AG04450 (cell line): ENCODE measurements at regions not wholly inside any gene's neighbourhood (a gene's known extent, or its start where the extent isn't known, plus 50 kb on each side); places are given as distances from the start of the nearest gene placed in this dataset.

Experiments used
- CTCF ChIA-PET: fragments of 300-600, 350-600 bp; formaldehyde crosslinking; extraction: SDS; loops from one replicate; lab custom pipeline; 2022; ENCODE audit warnings: antibody characterized with exemption, inconsistent platforms; lab: Charles Lee
- POLR2A ChIA-PET: fragments of 350-600 bp; formaldehyde crosslinking; extraction: SDS; loops from one replicate; lab custom pipeline; 2021; ENCODE audit warnings: antibody characterized with exemption, inconsistent platforms; lab: Yijun Ruan, JAX
- DNase-seq: peaks from one replicate; pipeline ENCODE4 v3.0.0-alpha.2; 2011; ENCODE audit warnings: low read depth, low spot score
- H3K27ac ChIP-seq: one replicate; pipeline ENCODE4 v1.5.1; 2012; ENCODE audit warnings: low read depth, low read length, control low read depth
- H3K27me3 ChIP-seq: one replicate; pipeline ENCODE4 v1.6.0; 2012; ENCODE audit warnings: low read length; ENCODE audit not compliant: control insufficient read depth, insufficient read depth
- H3K4me3 ChIP-seq: 2 replicates; pipeline ENCODE4 v1.5.1; 2011; ENCODE audit warnings: mild to moderate bottlenecking, low read depth, low read length, control low read depth
- H3K9me3 ChIP-seq: 2 replicates; pipeline ENCODE4 v1.5.1; 2012; ENCODE audit warnings: low read length; ENCODE audit not compliant: control insufficient read depth, insufficient read depth
- TF ChIP-seq, protein P1 (sequence below): IDR thresholded peaks from 2 replicates; pipeline ENCODE4 v1.5.1; 2011; ENCODE audit warnings: low read depth, low read length, control low read depth, inconsistent platforms

DNA sequence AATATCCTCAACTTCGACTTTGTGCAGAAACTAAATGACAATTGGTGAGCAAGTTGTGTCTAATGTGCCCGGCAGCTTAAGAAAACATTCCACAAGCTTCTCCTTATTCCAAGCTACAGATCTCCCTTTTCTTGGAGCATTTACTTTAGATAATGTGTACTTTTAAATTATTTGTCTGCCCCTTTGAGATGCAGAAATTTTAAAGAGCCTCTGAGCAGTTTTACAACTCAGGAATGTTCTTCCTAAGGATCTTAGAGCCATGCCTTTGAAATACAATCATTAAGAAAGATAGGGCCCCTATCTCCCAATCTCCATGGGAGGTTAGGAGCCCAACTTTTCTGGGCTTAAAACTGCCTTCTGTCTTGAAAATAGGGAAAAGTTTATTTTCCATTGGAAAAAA, 723.7 kb upstream of the COX7C start:
- Histone ChIP-seq H3K27me3 (no peaks in the 10 kb centered on the region), H3K27ac (no peak overlapping the region), H3K4me3 (no peak overlapping the region), H3K9me3 (no peaks in the 10 kb centered on the region; the same call in 1 of the 2 replicates)
- ChIA-PET POLR2A (no interaction called here), CTCF (no interaction called here)
- TF ChIP-seq, protein P1, sequence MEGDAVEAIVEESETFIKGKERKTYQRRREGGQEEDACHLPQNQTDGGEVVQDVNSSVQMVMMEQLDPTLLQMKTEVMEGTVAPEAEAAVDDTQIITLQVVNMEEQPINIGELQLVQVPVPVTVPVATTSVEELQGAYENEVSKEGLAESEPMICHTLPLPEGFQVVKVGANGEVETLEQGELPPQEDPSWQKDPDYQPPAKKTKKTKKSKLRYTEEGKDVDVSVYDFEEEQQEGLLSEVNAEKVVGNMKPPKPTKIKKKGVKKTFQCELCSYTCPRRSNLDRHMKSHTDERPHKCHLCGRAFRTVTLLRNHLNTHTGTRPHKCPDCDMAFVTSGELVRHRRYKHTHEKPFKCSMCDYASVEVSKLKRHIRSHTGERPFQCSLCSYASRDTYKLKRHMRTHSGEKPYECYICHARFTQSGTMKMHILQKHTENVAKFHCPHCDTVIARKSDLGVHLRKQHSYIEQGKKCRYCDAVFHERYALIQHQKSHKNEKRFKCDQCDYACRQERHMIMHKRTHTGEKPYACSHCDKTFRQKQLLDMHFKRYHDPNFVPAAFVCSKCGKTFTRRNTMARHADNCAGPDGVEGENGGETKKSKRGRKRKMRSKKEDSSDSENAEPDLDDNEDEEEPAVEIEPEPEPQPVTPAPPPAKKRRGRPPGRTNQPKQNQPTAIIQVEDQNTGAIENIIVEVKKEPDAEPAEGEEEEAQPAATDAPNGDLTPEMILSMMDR, result no peak
- no peak for DNase-seq

DNA sequence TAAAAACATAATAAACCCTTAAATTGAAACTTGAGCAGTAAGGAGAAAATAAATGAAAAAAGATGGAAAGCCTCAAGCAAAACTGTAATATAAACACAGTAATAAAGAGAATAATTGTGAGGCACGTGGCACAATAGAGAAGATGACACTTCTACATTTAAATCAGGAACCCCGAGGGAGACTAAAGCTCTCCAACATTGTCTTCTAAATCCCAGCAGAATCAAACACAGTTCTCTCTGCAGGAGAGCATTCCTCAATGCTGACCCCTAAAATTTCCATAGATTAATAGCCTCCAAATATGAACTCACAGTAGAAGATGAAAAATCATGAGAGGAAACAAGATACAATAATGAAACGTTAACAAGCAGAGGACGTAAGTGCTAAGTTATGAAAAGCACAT, 721.2 kb upstream of the COX7C start:
- H3K4me3 ChIP-seq, result no peak overlapping the region
- no peak overlapping the region for H3K27ac ChIP-seq
- H3K27me3 ChIP-seq, result no peaks in the 10 kb centered on the region
- TF ChIP-seq, protein P1, result no peak
- CTCF ChIA-PET, result no interaction called here
- POLR2A ChIA-PET, result no interaction called here
- DNase-seq, result no peak
- no peaks in the 10 kb centered on the region; the same call in 1 of the 2 replicates for H3K9me3 ChIP-seq

DNA sequence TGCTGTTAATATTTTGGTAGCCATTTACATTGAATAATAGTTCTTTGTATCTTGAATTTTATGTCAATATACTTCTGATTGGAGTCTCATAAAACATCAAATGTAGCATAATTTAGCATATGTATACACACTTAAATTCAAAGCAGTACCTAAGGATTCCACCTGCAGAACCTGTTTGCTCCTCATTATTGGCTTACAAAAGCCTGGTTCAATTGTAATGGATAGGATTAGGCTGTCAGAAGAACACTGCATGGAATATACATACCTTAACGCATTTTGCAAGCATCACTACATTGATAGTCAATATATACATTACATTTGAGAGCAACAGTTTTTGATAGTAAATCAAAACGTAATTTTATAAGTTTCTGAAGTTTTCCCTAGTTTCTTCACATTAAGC, 711.3 kb upstream of the COX7C start:
- POLR2A ChIA-PET, result no interaction called here
- no peak overlapping the region for H3K4me3 ChIP-seq
- H3K27ac ChIP-seq, result no peak overlapping the region
- TF ChIP-seq, protein P1, result no peak
- no peaks in the 10 kb centered on the region for H3K27me3 ChIP-seq
- peaks cover 17% of the 10 kb centered on the region; the same call in 1 of the 2 replicates for H3K9me3 ChIP-seq
- no peak for DNase-seq
- CTCF ChIA-PET, result no interaction called here

DNA sequence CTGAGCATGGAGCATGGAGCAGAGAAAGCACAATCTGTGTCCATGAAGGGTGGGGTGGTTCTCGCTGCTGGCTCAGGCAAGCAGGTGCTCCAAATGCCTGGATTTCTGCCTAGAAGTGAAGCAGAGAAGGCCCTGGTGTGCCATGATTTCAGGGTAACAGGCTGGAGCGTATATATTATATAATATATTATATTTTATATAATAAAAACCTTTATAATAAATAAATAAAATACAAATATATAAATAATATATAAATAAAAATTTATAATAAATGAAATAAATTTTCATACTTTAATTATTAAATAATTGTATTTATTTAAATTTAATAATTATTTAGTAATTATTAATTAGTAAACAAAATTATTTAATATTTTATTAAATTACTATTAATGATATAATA, 707.4 kb upstream of the COX7C start:
- POLR2A ChIA-PET, result no interaction called here
- TF ChIP-seq, protein P1, result no peak
- Histone ChIP-seq H3K4me3 (no peak overlapping the region), H3K9me3 (peaks cover 12% of the 10 kb centered on the region; the same call in 1 of the 2 replicates), H3K27me3 (no peaks in the 10 kb centered on the region), H3K27ac (no peak overlapping the region)
- CTCF ChIA-PET, result no interaction called here
- DNase-seq, result no peak

DNA sequence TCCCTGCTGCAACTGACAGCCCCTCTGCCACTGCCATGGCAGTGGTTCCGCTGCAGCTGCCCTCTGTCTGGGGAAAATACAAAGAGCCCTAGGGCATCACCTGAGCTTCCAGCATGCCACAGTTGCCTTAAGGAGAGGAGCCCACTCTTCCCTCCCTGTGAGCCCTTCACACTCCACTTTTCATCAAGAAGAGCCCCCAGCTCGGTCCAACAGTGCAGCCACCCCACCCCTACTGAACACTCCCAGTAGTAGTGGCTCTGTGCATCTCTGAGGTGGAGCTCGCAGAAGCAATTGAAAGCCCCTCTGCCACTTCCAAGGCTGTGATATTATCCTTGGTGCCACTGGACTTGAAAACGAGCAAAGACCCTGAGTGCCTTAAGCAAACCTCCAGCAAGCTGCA, 696.8 kb upstream of the COX7C start:
- DNase-seq, result no peak
- ChIA-PET CTCF (no interaction called here), POLR2A (no interaction called here)
- no peak overlapping the region for H3K27ac ChIP-seq
- peaks cover 20% of the 10 kb centered on the region for H3K9me3 ChIP-seq
- H3K27me3 ChIP-seq, result no peaks in the 10 kb centered on the region
- H3K4me3 ChIP-seq, result no peak overlapping the region
- TF ChIP-seq, protein P1, result no peak
